ENCODE measurements at regions not wholly inside any gene's neighbourhood (a gene's known extent, or its start where the extent isn't known, plus 50 kb on each side); places are given as distances from the start of the nearest gene placed in this dataset.

DNA sequence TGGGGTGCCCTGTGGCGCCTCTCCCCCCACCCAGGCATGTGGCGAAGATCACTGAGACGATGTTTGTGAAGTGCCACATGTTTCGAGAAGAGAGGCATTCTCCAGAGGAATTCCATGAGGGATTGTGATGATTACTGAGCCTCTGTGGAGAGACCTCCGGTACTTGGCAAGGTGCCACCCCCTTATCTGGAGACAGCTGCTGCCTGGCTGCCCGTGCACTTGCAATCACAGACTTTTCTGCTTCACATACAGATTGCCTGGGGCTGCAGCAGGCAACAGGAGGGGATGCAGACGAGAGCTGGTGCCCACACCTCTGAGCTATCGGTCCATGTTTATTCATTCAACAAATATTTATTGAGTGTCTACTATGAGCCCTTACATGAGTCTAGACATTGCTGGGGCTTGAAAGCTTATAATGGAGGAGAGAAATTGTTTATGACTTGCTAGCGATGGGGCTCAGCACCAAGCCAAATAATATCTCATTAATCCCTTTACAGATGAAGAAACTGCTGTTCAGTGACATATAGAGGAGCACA, 317.2 kb upstream of the ZFHX3 start:
- H3K79me1 ChIP-seq (ENCODE audit: low read depth in 1 of 2, low read length in 2 of 2) = no peaks in the 10 kb centered on the region
- 0% methylated on average over 1 of the region's 9 CpGs; no CpG with 5 or more reads in 1 of the 2 experiments for WGBS, 2 experiments (ENCODE audit: extremely low coverage in 2 of 2, insufficient read length in 1 of 2)
- H3K56ac ChIP-seq (ENCODE audit: extremely low read depth, insufficient read depth, low read length) = no peak overlapping the region
- no peak overlapping the region for H2AK9ac ChIP-seq (replicated peaks; ENCODE audit: low read depth, low read length, poor library complexity)
- no peak overlapping the region for H2BK15ac ChIP-seq (ENCODE audit: low read depth, low read length)
- H2AFZ ChIP-seq (replicated peaks; ENCODE audit: low read length, poor library complexity) = no peak overlapping the region
- no peak overlapping the region for H2AK5ac ChIP-seq (ENCODE audit: low read depth, low read length)
- no peaks in the 10 kb centered on the region; the same call in 1 of the 2 replicates for H3K4me1 ChIP-seq (ENCODE audit: control insufficient read depth, insufficient read depth, low read length)
- no peak overlapping the region for H2BK20ac ChIP-seq (ENCODE audit: low read depth, low read length)
- H3K4me3 ChIP-seq (ENCODE audit: insufficient read depth, low read depth, low read length) = no peak overlapping the region
- H3K27ac ChIP-seq (ENCODE audit: insufficient read depth, low read length) = no peak overlapping the region
- peak; percentile 12 for DNase-seq
- H4K20me1 ChIP-seq (ENCODE audit: insufficient read depth, low read length) = no peaks in the 10 kb centered on the region
- H3K27me3 ChIP-seq (ENCODE audit: control insufficient read depth, insufficient read depth, low read length) = no peaks in the 10 kb centered on the region; the same call in 1 of the 2 replicates
- no peaks in the 10 kb centered on the region for H3K9me3 ChIP-seq (ENCODE audit: control insufficient read depth, insufficient read depth, low read length)
- H3K4me2 ChIP-seq (ENCODE audit: low read depth, low read length) = no peak overlapping the region; the same call in 1 of the 2 replicates
- no peak for ATAC-seq (ENCODE audit: low read depth)
- no peak overlapping the region for H3K4ac ChIP-seq (ENCODE audit: low read depth, low read length)
- H4K8ac ChIP-seq (ENCODE audit: low read depth in 2 of 2, low read length in 2 of 2) = no peak overlapping the region
- no peak overlapping the region for H4K5ac ChIP-seq (ENCODE audit: low read depth, low read length)
- H2BK120ac ChIP-seq (ENCODE audit: low read depth, low read length) = no peak overlapping the region
- no TSS peak for BruUV-seq (replicated peaks)
- no peak overlapping the region for H3K9ac ChIP-seq (ENCODE audit: low read depth, low read length)
- dilution Hi-C loops (cut with HindIII; ENCODE audit: low sequenced_read_pairs, unreplicated experiment) = no loop called here
- ChIA-PET POLR2A (ENCODE audit: unreplicated experiment) (no interaction called here), CTCF (no interaction called here)
- no peak overlapping the region for H3K18ac ChIP-seq (ENCODE audit: low read depth, low read length)
- H4K91ac ChIP-seq (ENCODE audit: insufficient read depth, low read depth, low read length) = no peak overlapping the region
- no peak overlapping the region for H3K14ac ChIP-seq (replicated peaks; ENCODE audit: low read depth, low read length)
- no peaks in the 10 kb centered on the region for H3K36me3 ChIP-seq (ENCODE audit: control insufficient read depth, insufficient read depth, low read length)
- H3K23ac ChIP-seq (ENCODE audit: low read depth, low read length) = no peak overlapping the region
- intact Hi-C loops (cut with micrococcal nuclease) = no loop called here
- in situ Hi-C loops (cut with MboI; ENCODE audit: low sequenced_read_pairs) = no loop called here
- no peak overlapping the region for H2BK5ac ChIP-seq (ENCODE audit: low read depth, low read length, poor library complexity, severe bottlenecking)
- TF ChIP-seq SMC3 (IDR thresholded peaks at IDR 0.05; ENCODE audit: low read depth, low read length) (no peak), MXI1 (IDR thresholded peaks at IDR 0.05; ENCODE audit: borderline replicate concordance, low read depth, low read length) (no peak), CEBPB (IDR thresholded peaks at IDR 0.05; ENCODE audit: low read depth, low read length) (no peak), RFX5 (IDR thresholded peaks at IDR 0.05; ENCODE audit: low read depth, low read length) (no peak), MAFK (IDR thresholded peaks at IDR 0.05; ENCODE audit: low read depth, low read length) (no peak), BHLHE40 (IDR thresholded peaks at IDR 0.05; ENCODE audit: low read depth, low read length) (no peak), USF2 (IDR thresholded peaks at IDR 0.05; ENCODE audit: low read depth, low read length) (no peak), POLR2A (IDR thresholded peaks at IDR 0.05; ENCODE audit: low read depth, low read length) (no peak), RCOR1 (IDR thresholded peaks at IDR 0.05; ENCODE audit: insufficient replicate concordance, low read length) (no peak), CHD1 (IDR thresholded peaks at IDR 0.05; ENCODE audit: low read depth, low read length) (no peak), RAD21 (IDR thresholded peaks at IDR 0.05; ENCODE audit: low read length) (no peak), FOS (IDR thresholded peaks at IDR 0.05; ENCODE audit: low read depth, low read length) (no peak), NFE2L2 (IDR thresholded peaks at IDR 0.05; ENCODE audit: low read depth, low read length) (no peak), MAZ (IDR thresholded peaks at IDR 0.05; ENCODE audit: borderline replicate concordance, low read depth, low read length) (no peak)
- TF ChIP-seq, protein P1, sequence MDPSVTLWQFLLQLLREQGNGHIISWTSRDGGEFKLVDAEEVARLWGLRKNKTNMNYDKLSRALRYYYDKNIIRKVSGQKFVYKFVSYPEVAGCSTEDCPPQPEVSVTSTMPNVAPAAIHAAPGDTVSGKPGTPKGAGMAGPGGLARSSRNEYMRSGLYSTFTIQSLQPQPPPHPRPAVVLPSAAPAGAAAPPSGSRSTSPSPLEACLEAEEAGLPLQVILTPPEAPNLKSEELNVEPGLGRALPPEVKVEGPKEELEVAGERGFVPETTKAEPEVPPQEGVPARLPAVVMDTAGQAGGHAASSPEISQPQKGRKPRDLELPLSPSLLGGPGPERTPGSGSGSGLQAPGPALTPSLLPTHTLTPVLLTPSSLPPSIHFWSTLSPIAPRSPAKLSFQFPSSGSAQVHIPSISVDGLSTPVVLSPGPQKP (IDR thresholded peaks at IDR 0.05; ENCODE audit: borderline replicate concordance, low read depth, low read length) = no peak
- H3K9me1 ChIP-seq (ENCODE audit: insufficient read depth, low read length) = no peaks in the 10 kb centered on the region
